Breast epithelium (tissue), 3 donors: ENCODE measurements at regions not wholly inside any gene's neighbourhood (a gene's known extent, or its start where the extent isn't known, plus 50 kb on each side); places are given as distances from the start of the nearest gene placed in this dataset.

Experiments used
- POLR2A ChIP-seq: fragments of 450-650 bp; IDR thresholded peaks from one replicate; pipeline ENCODE4 v1.6.1; 2016; ENCODE audit warnings: antibody characterized with exemption, mild to moderate bottlenecking, moderate library complexity
- POLR2AphosphoS5 ChIP-seq, 3 donors: sonication (generic); formaldehyde crosslinking; IDR thresholded peaks; one replicate each; pipeline ENCODE4 v1.6.1; 2017; ENCODE audit warnings: antibody characterized with exemption in 3 of 3
- TF ChIP-seq, protein P1 (sequence below), 3 donors: fragments of 450-650 bp; IDR thresholded peaks; one replicate each; pipeline ENCODE4 v1.5.1; 2016 to 2017; ENCODE audit warnings: antibody characterized with exemption in 3 of 3, mild to moderate bottlenecking in 3 of 3, moderate library complexity in 3 of 3

DNA sequence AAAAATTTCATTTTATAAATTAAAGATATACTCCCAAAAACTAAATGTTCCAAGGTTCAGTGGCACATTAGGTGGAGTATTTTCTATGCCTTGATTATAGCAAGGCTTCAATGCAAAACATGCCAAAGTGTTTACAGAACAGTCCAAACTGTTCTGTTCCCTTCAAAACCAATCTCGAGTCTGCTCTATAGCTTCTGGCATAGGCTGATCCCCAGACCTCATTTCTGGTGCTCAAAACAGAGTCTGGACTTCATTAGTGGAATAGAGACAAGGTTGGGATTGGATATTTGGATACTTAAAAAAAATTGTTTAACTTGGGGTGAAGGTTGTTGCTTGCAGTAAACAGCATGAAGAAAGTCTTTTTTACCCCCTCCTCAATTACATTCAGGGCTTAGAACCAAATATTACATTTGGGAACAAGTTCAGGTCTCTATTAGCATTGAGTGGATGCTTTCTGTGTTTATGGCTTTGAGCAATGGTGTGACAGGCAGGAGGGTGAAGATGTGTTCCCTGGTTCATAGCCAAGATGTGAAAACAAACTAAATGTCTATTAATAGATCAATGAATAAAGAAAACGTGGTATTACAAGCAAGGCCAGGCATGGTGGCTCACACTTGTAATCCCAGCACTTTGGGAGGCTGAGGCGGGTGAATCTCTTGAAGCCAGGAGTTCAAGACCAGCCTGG is 208.1 kb upstream of the RND3 start:
- TF ChIP-seq, protein P1, sequence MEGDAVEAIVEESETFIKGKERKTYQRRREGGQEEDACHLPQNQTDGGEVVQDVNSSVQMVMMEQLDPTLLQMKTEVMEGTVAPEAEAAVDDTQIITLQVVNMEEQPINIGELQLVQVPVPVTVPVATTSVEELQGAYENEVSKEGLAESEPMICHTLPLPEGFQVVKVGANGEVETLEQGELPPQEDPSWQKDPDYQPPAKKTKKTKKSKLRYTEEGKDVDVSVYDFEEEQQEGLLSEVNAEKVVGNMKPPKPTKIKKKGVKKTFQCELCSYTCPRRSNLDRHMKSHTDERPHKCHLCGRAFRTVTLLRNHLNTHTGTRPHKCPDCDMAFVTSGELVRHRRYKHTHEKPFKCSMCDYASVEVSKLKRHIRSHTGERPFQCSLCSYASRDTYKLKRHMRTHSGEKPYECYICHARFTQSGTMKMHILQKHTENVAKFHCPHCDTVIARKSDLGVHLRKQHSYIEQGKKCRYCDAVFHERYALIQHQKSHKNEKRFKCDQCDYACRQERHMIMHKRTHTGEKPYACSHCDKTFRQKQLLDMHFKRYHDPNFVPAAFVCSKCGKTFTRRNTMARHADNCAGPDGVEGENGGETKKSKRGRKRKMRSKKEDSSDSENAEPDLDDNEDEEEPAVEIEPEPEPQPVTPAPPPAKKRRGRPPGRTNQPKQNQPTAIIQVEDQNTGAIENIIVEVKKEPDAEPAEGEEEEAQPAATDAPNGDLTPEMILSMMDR (IDR thresholded peaks at IDR 0.05): no peak
- TF ChIP-seq POLR2AphosphoS5 (IDR thresholded peaks at IDR 0.05) (no peak), POLR2A (no peak)
